Spleen (tissue), 7 donors: ENCODE measurements at regions not wholly inside any gene's neighbourhood (a gene's known extent, or its start where the extent isn't known, plus 50 kb on each side); places are given as distances from the start of the nearest gene placed in this dataset.

ENCODE experiments used
- CTCF ChIP-seq, 11 experiments: fragments of 200-600 bp in 7 of 11; fragments of 450-650 bp in 4 of 11; sonication (generic) in 4 of 11; IDR thresholded peaks in 8 of 11; conservative IDR thresholded peaks in 3 of 11; 1 replicate in 7 of 11; 2 replicates in 4 of 11; pipeline versions ENCODE4 v1.4.0 to v1.8.0; 2016 to 2021; ENCODE audit warnings: antibody characterized with exemption in 11 of 11, inconsistent platforms in 4 of 11, mild to moderate bottlenecking in 1 of 11
- POLR2A ChIP-seq, 3 donors: fragments of 450-650 bp; IDR thresholded peaks; one replicate each; pipeline ENCODE4 v1.5.1; 2017; ENCODE audit warnings: antibody characterized with exemption in 3 of 3, mild to moderate bottlenecking in 1 of 3
- donor health status: DM: no; HTN: no; CAD: no; lungs with moderate emphysema.
- donor health status: DM: no; HTN: no; CAD: no.
- donor health status: DM: no; HTN: no; CAD: no.

- TF ChIP-seq CTCF (IDR thresholded peaks at IDR 0.05 in 8 of 11, conservative IDR thresholded peaks at IDR 0.05 in 3 of 11): no peak
- TF ChIP-seq POLR2A (IDR thresholded peaks at IDR 0.05): no peak
Measured at GRCh38 chr9:12194731-12195130, 498.5 kb upstream of the TYRP1 start.
